Left ventricle myocardium superior (tissue), 1 donor: ENCODE measurements at regions not wholly inside any gene's neighbourhood (a gene's known extent, or its start where the extent isn't known, plus 50 kb on each side); places are given as distances from the start of the nearest gene placed in this dataset.

Experiments used
- ATAC-seq: fragments of 200-7000 bp; cut with Tn5 transposase; one replicate; pipeline ENCODE4 v1.9.1; 2020; ENCODE audit warnings: mild to moderate bottlenecking, moderate library complexity
- DNase-seq: peaks from one replicate; pipeline ENCODE4 v3.0.0-alpha.2; 2020
- intact Hi-C: fragments of 100-400 bp; cut with micrococcal nuclease; formaldehyde crosslinking; loops from one replicate; pipeline ENCODE4 v1.11.0; 2022
- donor health status: DM: no; HTN: yes; CAD: no; lungs with severe emphysema.

DNA sequence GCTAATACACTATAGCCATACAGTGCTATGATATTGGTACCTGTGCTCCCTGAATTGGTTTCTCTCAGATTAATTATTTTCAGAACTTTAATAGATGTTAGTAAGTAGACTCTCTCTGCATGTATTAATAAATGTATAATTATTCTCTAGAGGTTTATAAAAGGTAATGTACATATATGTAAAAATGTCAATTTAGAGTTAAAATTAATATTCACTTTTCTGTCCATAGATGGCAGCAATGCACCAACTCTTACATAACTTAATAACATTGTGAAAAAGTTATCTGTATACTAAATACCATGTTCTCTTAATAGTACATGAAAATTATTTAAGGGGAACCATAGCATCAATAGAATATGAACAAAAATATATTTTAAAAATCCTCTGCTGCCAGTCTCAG, 515.0 kb upstream of the KLHL1 start:
- intact Hi-C loops = no loop called here
- DNase-seq = no peak
- ATAC-seq = no peak

GRCh38 chr13:70622796-70623195, 514.5 kb upstream of the KLHL1 start:
- intact Hi-C loops = no loop called here
- ATAC-seq (no peak), DNase-seq (no peak)

DNA sequence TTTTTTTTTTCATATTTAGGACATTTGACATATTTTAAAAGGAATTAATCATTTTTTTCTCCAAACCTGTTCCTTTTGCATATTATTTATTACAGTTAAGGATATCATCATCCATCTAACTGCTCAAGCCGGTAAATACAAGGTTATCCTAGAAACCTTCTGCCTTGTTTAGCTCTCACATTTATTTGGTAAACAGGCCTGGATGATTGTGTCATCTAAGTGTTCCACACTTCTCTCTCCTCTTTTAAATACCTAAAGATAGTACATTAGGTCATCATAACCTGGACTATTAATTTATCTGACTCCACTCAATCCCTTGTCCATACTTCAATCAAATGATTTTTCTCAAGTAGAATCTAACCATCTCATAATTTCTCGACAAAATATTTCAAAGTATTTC, 511.7 kb upstream of the KLHL1 start:
- intact Hi-C loops = no loop called here
- DNase-seq (no peak), ATAC-seq (no peak)

DNA sequence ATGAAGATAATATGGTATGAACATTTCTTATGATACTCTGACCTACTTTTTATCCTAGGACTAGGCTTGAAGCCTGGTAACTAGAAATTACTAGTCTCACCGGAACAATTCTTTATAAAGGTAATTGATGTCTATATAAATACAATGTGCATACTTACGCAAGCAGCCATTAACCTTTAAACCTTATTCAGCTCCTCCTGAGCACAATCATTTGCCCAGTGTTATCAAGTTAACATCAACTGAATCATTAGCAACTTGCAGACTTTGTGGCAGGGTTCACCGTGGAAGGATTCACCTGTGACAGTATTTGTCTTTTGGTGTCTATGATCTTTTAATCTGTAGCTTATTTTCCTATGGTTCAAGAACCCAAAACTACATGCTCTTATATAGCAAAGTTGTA, 508.6 kb upstream of the KLHL1 start:
- intact Hi-C loops = no loop called here
- no peak for DNase-seq
- no peak for ATAC-seq

DNA sequence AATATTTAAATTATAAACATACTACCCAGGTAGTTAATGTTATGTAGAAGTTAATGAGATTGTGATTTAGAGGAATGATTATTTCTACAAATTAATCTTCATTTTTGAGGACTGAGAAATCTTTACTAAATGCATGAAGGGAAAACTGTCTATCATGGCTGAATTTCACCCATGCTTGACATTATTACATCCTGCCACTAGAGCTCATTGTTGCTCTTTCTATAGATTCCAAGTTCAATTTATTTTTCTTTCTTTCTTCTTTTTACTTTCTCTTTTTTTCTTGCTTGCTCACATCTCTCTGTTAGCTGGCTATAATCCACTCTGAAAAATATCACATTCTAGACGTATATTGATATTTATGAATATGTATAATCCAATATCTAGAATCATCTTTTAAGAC, 505.0 kb upstream of the KLHL1 start:
- intact Hi-C loops = no loop called here
- ATAC-seq (no peak), DNase-seq (no peak)

DNA sequence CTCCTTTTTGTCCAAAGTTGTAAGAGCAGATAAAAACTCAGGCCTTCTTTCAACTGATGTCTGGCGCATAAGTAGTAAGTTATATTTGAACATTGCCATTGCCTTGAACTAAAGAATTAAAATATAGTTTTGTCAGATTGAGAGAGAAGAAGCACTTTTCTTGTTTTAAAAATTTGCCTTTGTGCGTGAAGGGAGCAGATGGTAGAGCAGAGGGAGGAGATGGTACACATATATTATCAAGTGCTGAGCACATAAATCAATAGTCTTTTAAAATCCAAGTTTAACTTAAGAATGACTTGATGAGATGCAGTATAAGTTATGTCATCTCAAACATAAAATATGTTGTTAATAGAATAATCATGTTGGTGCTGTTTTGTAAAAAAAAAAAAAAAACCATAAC, 504.6 kb upstream of the KLHL1 start:
- DNase-seq (no peak), ATAC-seq (no peak)
- intact Hi-C loops = no loop called here

- DNase-seq (no peak), ATAC-seq (no peak)
- intact Hi-C loops = no loop called here
Observed at GRCh38 chr13:70604448-70604847, 496.2 kb upstream of the KLHL1 start.

DNA sequence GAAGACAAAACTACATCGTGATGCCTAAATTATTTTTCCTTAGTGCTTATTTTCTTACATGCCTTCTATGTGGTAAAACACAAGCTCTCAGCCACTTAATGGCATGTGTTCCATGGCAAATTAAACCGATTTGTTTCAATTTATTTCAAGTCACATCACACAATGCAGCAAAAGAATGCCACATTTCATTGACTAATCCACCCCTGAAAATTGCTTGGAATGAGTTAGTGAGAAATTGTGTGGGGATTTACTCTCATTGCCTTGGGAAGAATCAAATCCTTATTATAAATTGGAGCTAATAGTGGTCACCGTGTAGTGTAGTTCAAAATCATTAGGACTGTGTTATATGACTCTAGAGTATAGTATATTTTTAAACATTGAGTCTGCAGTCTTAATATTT, 485.5 kb upstream of the KLHL1 start:
- DNase-seq (no peak), ATAC-seq (no peak)
- intact Hi-C loops = no loop called here

- DNase-seq (no peak), ATAC-seq (no peak)
- intact Hi-C loops = no loop called here
Observed at GRCh38 chr13:70585109-70585508, 476.9 kb upstream of the KLHL1 start.

DNA sequence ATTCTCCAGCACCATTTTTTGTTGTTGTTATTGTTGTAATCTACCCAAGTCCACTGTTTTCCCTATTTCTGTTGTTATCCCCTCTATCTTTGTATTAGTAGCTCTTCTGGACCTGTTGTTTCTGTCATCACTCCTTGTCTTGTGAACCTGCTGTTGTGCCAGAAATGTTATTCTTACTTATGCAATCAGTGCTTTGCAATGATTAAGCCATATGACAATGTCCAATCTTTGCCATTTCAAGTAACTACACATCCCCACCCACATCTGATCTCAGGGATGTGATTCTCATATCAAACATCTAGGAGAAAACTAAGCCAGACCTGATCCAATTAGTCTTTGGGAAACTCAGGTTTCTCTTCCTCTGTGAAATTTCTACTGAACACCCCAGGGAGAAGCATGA, 472.6 kb upstream of the KLHL1 start:
- intact Hi-C loops = no loop called here
- DNase-seq (no peak), ATAC-seq (no peak)

GRCh38 chr13:70579941-70580340, 471.7 kb upstream of the KLHL1 start:
- intact Hi-C loops = no loop called here
- ATAC-seq (no peak), DNase-seq (no peak)

DNA sequence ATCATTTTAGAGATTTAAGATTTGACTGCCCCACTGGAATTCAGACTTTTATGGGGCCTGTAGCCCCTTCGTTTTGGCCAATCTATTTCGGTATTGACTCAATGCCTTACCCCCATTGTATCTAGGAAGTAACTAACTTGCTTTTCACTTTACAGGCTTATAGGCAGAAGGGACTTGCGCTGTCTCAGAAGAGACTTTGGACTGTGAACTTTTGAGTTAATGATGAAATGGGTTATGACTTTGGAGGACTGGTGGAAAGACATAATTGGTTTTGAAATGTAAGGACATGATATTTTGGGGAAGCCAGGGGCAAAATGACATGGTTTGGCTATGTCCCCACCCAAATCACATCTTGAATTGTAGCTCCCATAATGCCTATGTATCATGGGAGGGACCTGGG, 463.0 kb upstream of the KLHL1 start:
- DNase-seq (no peak), ATAC-seq (no peak)
- intact Hi-C loops = no loop called here

DNA sequence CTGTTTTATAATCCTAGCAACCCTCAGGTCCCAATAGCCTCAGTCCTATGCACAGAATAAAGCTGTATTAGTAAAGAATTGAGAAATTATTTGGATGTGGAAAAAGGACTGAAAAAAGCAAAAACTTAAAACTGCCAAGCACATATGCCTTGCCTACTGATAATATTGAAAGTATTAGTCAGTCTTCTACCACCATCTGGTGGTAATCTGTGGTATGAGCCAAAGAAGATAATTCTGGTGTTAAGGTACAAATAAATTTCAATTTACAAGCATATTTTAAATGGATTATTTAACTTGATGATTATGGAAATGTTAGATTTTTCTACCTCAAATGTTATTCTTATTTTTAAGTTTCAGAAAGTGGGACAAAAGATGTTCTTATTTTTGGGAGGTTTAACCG, 460.3 kb upstream of the KLHL1 start:
- no peak for DNase-seq
- intact Hi-C loops = loop anchor here (5.0 kb wide), 1 partner anchor 1031 kb away; no protein-coding TSS in a partner anchor
- ATAC-seq = no peak

- ATAC-seq = no peak
- no peak for DNase-seq
- intact Hi-C loops = no loop called here
Observed at GRCh38 chr13:70544706-70545105, 436.5 kb upstream of the KLHL1 start.

DNA sequence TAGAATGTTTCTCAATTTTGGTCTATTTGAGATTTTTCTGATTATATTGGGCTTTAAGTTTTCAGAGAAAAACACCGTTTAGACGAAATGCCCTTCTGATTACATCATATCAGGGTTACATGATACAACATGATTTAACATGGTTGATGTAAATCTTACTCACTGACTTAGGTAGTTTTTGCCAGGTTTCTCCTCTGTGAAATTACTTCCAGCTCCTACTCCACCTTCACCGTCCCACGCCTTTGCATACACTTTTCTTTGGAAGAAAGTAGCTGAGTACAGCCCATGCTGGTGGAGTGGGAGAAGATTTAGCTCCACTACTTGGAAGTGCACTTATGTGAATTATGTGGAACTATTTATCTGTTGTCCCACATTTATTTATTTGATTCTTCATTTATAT, 433.2 kb upstream of the KLHL1 start:
- intact Hi-C loops = no loop called here
- DNase-seq (no peak), ATAC-seq (no peak)

DNA sequence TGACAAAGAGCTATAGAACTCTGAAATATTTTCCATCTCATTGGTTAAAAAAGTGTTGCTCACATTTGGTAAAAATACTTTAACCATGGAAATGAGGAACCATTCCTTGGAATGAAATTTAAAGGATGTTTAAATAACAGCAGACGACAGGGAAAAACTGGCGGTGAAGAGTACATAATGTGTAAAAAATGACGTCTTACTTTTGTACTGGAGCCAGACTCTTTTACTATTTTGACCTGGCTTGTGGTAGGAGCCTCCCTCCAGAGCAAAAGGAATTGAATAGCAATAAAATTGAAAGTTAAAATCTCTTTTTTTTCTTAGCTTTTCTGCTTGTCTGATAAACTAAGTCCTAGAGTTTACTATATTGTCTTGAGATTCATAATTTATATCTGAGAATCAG, 426.2 kb upstream of the KLHL1 start:
- ATAC-seq (no peak), DNase-seq (no peak)
- intact Hi-C loops = no loop called here

DNA sequence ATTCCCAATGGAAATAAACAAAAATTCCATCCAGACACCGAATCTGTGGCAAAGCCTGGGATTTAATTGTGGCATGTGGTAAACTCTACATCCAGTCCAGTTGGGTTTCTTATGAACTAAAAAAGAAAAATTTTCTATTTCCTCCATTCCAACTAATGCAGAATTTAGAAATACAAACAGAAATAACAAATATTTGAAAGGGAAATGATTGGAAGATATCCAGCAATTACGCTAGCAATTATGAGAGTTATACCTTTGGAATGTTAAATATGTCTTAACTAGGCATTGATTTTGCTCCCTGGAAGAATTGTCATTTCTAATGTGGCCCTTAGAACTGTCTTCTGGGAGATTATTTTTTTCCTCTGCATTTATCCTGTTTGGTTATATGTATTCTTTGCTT, 421.4 kb upstream of the KLHL1 start:
- ATAC-seq (no peak), DNase-seq (no peak)
- intact Hi-C loops = no loop called here

DNA sequence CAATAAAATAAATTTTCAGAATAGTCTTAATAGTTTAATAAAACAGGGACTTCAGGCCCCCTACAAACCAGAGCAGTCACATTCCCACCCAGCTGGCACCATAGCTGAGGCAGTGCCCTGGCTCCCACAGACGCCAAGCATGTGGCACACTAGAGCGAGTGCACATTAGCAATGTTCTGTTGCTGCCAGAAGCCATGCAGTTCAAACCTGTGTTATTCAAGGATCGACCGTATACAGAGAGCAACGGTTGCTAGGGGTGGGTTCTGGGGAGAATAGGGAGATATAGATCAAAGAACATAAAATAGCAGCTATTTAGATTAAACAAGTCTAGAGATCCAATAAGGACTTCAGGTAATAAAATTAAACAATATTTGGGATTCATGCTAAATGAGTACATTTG, 419.3 kb upstream of the KLHL1 start:
- DNase-seq = no peak
- ATAC-seq = no peak
- intact Hi-C loops = no loop called here

- intact Hi-C loops = no loop called here
- DNase-seq (no peak), ATAC-seq (no peak)
Observed at GRCh38 chr13:70523622-70524021, 415.4 kb upstream of the KLHL1 start.

DNA sequence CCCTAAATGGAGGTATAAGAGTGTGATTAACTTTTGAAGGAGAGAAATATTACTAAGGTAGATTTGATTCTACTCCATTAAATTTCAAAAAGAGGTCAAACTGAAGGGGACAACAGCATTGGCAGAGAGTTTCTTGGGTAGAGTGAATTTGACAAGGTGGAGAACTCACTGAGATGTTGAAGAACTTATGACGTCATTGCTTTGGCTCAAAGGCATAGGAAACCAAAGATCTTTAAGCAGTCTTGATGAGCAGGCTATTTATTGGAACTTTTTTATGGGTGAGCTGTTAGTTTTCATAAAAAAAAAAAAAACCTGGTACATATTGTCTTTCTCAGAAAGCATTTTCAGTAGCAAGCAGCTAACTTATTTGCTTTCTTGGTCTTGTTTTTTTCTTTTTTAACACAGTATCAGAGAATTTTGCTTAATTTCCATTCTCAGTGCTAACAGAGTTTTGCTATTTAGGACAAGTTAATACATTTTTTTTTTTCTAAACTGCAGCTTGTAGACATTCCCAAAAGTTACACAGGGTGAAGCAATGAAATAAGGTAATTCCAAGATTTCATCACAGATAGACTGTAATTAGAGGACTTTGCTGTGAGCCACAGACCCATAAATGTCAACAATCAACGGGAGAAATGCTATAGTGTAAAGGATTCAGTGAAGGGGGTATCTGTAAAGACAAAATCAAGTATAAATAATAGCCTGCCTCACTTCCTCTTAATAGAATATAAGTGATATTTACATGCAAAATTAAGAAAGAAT, 412.2 kb upstream of the KLHL1 start:
- no peak for DNase-seq
- ATAC-seq = no peak
- intact Hi-C loops = no loop called here

- ATAC-seq (no peak), DNase-seq (no peak)
- intact Hi-C loops = no loop called here
Observed at GRCh38 chr13:70518081-70518480, 409.8 kb upstream of the KLHL1 start.

DNA sequence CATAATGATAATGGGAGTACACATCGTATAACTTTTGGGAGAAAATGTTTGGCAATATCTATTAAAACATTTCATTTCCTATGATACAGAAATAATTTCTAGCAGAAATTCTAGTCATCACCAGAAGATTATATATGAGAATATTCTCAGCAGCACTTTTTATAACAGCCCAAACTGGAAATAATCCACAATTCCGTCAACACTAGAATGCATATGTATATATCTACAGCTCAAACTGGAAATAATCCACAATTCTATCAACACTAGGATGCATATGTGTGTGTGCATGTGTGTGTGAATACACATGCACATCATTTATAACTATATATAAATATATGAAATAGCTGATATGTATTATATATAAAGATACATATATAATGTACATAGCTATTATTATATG, 408.0 kb upstream of the KLHL1 start:
- intact Hi-C loops = no loop called here
- ATAC-seq (no peak), DNase-seq (no peak)
